Chondrocyte (in vitro differentiated cells): ENCODE measurements at regions not wholly inside any gene's neighbourhood (a gene's known extent, or its start where the extent isn't known, plus 50 kb on each side); places are given as distances from the start of the nearest gene placed in this dataset.

Experiments
- DNase-seq: peaks from one replicate; pipeline ENCODE4 v3.0.0; 2021; ENCODE audit warnings: mixed read lengths, low spot score
- H3K27ac Mint-ChIP-seq: one replicate; pipeline ENCODE4 v1.8.0; 2021; ENCODE audit warnings: mild to moderate bottlenecking, moderate library complexity, mixed read lengths; ENCODE audit not compliant: unreplicated experiment
- H3K27me3 Mint-ChIP-seq: 2 replicates; pipeline ENCODE4 v1.8.0; 2021; ENCODE audit warnings: low read depth, mixed read lengths
- H3K36me3 Mint-ChIP-seq: 2 replicates; pipeline ENCODE4 v1.8.0; 2021; ENCODE audit warnings: low read depth, mixed read lengths
- H3K4me1 Mint-ChIP-seq: 2 replicates; pipeline ENCODE4 v1.8.0; 2021; ENCODE audit warnings: low read depth, mild to moderate bottlenecking, mixed read lengths
- H3K4me3 Mint-ChIP-seq: one replicate; pipeline ENCODE4 v1.8.0; 2021; ENCODE audit warnings: mild to moderate bottlenecking, moderate library complexity, mixed read lengths; ENCODE audit not compliant: unreplicated experiment
- H3K9me3 Mint-ChIP-seq: 2 replicates; pipeline ENCODE4 v1.8.0; 2021; ENCODE audit warnings: low read depth, mixed read lengths
- CTCF ChIP-seq: fragments of 200-600 bp; sonication (generic); IDR thresholded peaks from 2 replicates; pipeline ENCODE4 v1.5.0; 2021; ENCODE audit warnings: antibody characterized with exemption, mild to moderate bottlenecking, moderate library complexity

- Mint-ChIP-seq H3K27me3 (peaks cover 5% of the 10 kb centered on the region), H3K27ac (no peak overlapping the region), H3K9me3 (no peaks in the 10 kb centered on the region), H3K4me3 (no peak overlapping the region), H3K4me1 (no peaks in the 10 kb centered on the region), H3K36me3 (no peaks in the 10 kb centered on the region)
- TF ChIP-seq CTCF: no peak
- DNase-seq: no peak
Measured at GRCh38 chr10:8128511-8128910, 74.0 kb downstream of the GATA3 start.

GRCh38 chr10:8129438-8129837, 75.0 kb downstream of the GATA3 start:
- H3K27me3 Mint-ChIP-seq: peaks cover 5% of the 10 kb centered on the region
- DNase-seq: no peak
- H3K4me3 Mint-ChIP-seq: no peak overlapping the region
- no peak overlapping the region for H3K27ac Mint-ChIP-seq
- H3K4me1 Mint-ChIP-seq: no peaks in the 10 kb centered on the region
- TF ChIP-seq CTCF: no peak
- no peaks in the 10 kb centered on the region for H3K36me3 Mint-ChIP-seq
- no peaks in the 10 kb centered on the region for H3K9me3 Mint-ChIP-seq

GRCh38 chr10:8130973-8131911, 76.8 kb downstream of the GATA3 start:
- H3K27ac Mint-ChIP-seq: no peak overlapping the region
- H3K36me3 Mint-ChIP-seq: no peaks in the 10 kb centered on the region
- H3K4me1 Mint-ChIP-seq: no peaks in the 10 kb centered on the region
- H3K4me3 Mint-ChIP-seq: no peak overlapping the region
- TF ChIP-seq CTCF: no peak
- no peaks in the 10 kb centered on the region for H3K9me3 Mint-ChIP-seq
- no peak for DNase-seq
- H3K27me3 Mint-ChIP-seq: peaks cover 5% of the 10 kb centered on the region

GRCh38 chr10:8133146-8133545, 78.7 kb downstream of the GATA3 start:
- TF ChIP-seq CTCF: no peak
- peaks cover 4% of the 10 kb centered on the region for H3K27me3 Mint-ChIP-seq
- no peaks in the 10 kb centered on the region for H3K4me1 Mint-ChIP-seq
- no peaks in the 10 kb centered on the region for H3K36me3 Mint-ChIP-seq
- H3K9me3 Mint-ChIP-seq: no peaks in the 10 kb centered on the region
- H3K27ac Mint-ChIP-seq: no peak overlapping the region
- no peak for DNase-seq
- H3K4me3 Mint-ChIP-seq: no peak overlapping the region

GRCh38 chr10:8136736-8137135, 82.2 kb downstream of the GATA3 start:
- Mint-ChIP-seq H3K9me3 (peaks cover 8% of the 10 kb centered on the region), H3K36me3 (no peaks in the 10 kb centered on the region), H3K4me1 (no peaks in the 10 kb centered on the region), H3K27me3 (peaks cover 4% of the 10 kb centered on the region), H3K27ac (no peak overlapping the region), H3K4me3 (no peak overlapping the region)
- no peak for TF ChIP-seq CTCF
- DNase-seq: no peak
